ENCODE measurements at regions not wholly inside any gene's neighbourhood (a gene's known extent, or its start where the extent isn't known, plus 50 kb on each side); places are given as distances from the start of the nearest gene placed in this dataset.

DNA sequence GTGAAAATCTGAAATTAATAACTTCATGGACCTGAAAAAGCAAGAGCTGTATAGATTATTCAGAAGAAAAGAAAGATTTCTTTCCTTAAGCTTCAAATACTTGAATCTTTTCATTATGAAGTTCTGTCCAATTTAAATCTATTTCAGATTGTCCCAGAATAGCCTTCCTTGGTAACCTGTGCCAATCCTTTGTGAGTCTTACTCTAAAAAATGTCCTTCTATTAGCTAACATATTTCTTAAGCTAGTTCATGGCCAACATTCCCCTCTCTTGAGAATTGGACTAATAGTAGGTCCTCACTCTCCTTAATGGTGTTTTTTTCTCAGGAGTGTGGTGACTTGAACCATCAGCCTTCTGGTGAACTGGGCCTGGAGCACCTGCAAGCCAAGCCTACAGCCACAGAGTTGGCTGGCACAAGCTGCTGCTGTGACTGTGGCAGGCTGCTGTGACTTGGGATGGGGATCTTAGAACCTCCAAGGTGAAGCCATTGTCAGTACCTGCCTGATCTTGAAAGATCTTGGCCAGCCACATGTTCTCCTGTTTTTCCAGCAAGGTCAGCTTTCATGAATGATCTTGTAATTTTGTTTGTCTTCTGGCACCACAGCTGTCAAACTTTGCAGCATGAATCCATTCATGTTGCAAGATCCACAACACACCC is 262.6 kb upstream of the MAP3K1 start:
- TF ChIP-seq, protein P1, sequence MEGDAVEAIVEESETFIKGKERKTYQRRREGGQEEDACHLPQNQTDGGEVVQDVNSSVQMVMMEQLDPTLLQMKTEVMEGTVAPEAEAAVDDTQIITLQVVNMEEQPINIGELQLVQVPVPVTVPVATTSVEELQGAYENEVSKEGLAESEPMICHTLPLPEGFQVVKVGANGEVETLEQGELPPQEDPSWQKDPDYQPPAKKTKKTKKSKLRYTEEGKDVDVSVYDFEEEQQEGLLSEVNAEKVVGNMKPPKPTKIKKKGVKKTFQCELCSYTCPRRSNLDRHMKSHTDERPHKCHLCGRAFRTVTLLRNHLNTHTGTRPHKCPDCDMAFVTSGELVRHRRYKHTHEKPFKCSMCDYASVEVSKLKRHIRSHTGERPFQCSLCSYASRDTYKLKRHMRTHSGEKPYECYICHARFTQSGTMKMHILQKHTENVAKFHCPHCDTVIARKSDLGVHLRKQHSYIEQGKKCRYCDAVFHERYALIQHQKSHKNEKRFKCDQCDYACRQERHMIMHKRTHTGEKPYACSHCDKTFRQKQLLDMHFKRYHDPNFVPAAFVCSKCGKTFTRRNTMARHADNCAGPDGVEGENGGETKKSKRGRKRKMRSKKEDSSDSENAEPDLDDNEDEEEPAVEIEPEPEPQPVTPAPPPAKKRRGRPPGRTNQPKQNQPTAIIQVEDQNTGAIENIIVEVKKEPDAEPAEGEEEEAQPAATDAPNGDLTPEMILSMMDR (IDR thresholded peaks at IDR 0.05) = no peak
- no peak for TF ChIP-seq POLR2A (IDR thresholded peaks at IDR 0.05)

All from uterus (tissue), 2 donors.